Neural cell (in vitro differentiated cells): ENCODE measurements at regions not wholly inside any gene's neighbourhood (a gene's known extent, or its start where the extent isn't known, plus 50 kb on each side); places are given as distances from the start of the nearest gene placed in this dataset.

Experiments used
- H2AFZ ChIP-seq: fragments of 200-600, 300-800 bp; sonication (generic), shearing (Covaris generic); 2 replicates; pipeline ENCODE4 v1.6.0; 2014; ENCODE audit warnings: low read depth, mild to moderate bottlenecking, antibody characterized with exemption, low read length, moderate library complexity
- H3F3A ChIP-seq: fragments of 200-600 bp; shearing (Covaris generic); 2 replicates; pipeline ENCODE4 v1.6.1; 2016; ENCODE audit warnings: mild to moderate bottlenecking, moderate library complexity, mixed read lengths, antibody characterized with exemption, low read length; ENCODE audit not compliant: insufficient read depth, poor library complexity, severe bottlenecking
- H3K27ac ChIP-seq: fragments of 200-600, 300-800 bp; sonication (generic), shearing (Covaris generic); 2 replicates; pipeline ENCODE4 v1.5.1; 2014; ENCODE audit warnings: mild to moderate bottlenecking, low read length, moderate library complexity
- H3K27me3 ChIP-seq: fragments of 300-800, 200-600 bp; sonication (generic), shearing (Covaris generic); 2 replicates; pipeline ENCODE4 v1.6.0; 2014; ENCODE audit warnings: mild to moderate bottlenecking, low read depth, low read length, moderate library complexity; ENCODE audit not compliant: insufficient read depth
- H3K36me3 ChIP-seq: fragments of 300-800, 200-600 bp; sonication (generic), shearing (Covaris generic); 2 replicates; pipeline ENCODE4 v1.5.1; 2014; ENCODE audit warnings: mild to moderate bottlenecking, antibody characterized with exemption, low read length, moderate library complexity; ENCODE audit not compliant: insufficient read depth
- H3K4me2 ChIP-seq: fragments of 300-800, 200-600 bp; sonication (generic), shearing (Covaris generic); 2 replicates; pipeline ENCODE4 v1.6.0; 2014; ENCODE audit warnings: mild to moderate bottlenecking, low read length
- H3K4me3 ChIP-seq: fragments of 300-800, 200-600 bp; sonication (generic), shearing (Covaris generic); 2 replicates; pipeline ENCODE4 v1.5.1; 2014; ENCODE audit warnings: mild to moderate bottlenecking, low read length, moderate library complexity
- H3K79me2 ChIP-seq: fragments of 200-600 bp; shearing (Covaris generic); replicated peaks from 2 replicates; pipeline ENCODE4 v1.6.0; 2014; ENCODE audit warnings: mild to moderate bottlenecking, low read length, moderate library complexity; ENCODE audit not compliant: insufficient read depth
- H3K9ac ChIP-seq: fragments of 300-800, 200-600 bp; sonication (generic), shearing (Covaris generic); 2 replicates; pipeline ENCODE4 v1.6.1; 2016; ENCODE audit warnings: mild to moderate bottlenecking, low read length, mixed read lengths
- H3K9me2 ChIP-seq: fragments of 200-600 bp; shearing (Covaris generic); 2 replicates; pipeline ENCODE4 v1.6.1; 2016; ENCODE audit warnings: mild to moderate bottlenecking, low read length, mixed read lengths; ENCODE audit not compliant: insufficient read depth
- H3K9me3 ChIP-seq: fragments of 200-600, 300-800 bp; sonication (generic), shearing (Covaris generic); 2 replicates; pipeline ENCODE4 v1.6.1; 2016; ENCODE audit warnings: mild to moderate bottlenecking, mixed run types, low read length, moderate library complexity, mixed read lengths
- H4K20me1 ChIP-seq: fragments of 200-600 bp; shearing (Covaris generic); 2 replicates; pipeline ENCODE4 v1.6.1; 2016; ENCODE audit warnings: mild to moderate bottlenecking, mixed run types; ENCODE audit not compliant: insufficient read depth
- CTCF ChIP-seq: fragments of 450-650 bp; IDR thresholded peaks from 2 replicates; pipeline ENCODE4 v1.5.1; 2014; ENCODE audit warnings: antibody characterized with exemption, mild to moderate bottlenecking, moderate library complexity; ENCODE audit not compliant: poor library complexity, severe bottlenecking
- EP300 ChIP-seq: fragments of 450-650 bp; conservative IDR thresholded peaks from 2 replicates; pipeline ENCODE4 v1.6.1; 2014; ENCODE audit warnings: antibody characterized with exemption, mild to moderate bottlenecking, moderate library complexity; ENCODE audit not compliant: poor library complexity, severe bottlenecking
- EZH2 ChIP-seq: fragments of 200-600, 300-800 bp; shearing (Covaris generic), sonication (generic); IDR thresholded peaks from 2 replicates; pipeline ENCODE4 v1.6.1; 2014; ENCODE audit warnings: antibody characterized with exemption, low read length, borderline replicate concordance, mild to moderate bottlenecking; ENCODE audit not compliant: insufficient read depth, poor library complexity, severe bottlenecking
- MXI1 ChIP-seq: fragments of 450-650 bp; conservative IDR thresholded peaks from 2 replicates; pipeline ENCODE4 v1.6.1; 2014; ENCODE audit warnings: antibody characterized with exemption, mild to moderate bottlenecking; ENCODE audit not compliant: poor library complexity, severe bottlenecking
- POLR2AphosphoS5 ChIP-seq: IDR thresholded peaks from 2 replicates; pipeline ENCODE4 v1.6.1; 2012
- RAD21 ChIP-seq: fragments of 450-650 bp; conservative IDR thresholded peaks from 2 replicates; pipeline ENCODE4 v1.6.1; 2014; ENCODE audit warnings: antibody characterized with exemption, mild to moderate bottlenecking, moderate library complexity
- REST ChIP-seq: IDR thresholded peaks from 2 replicates; pipeline ENCODE4 v1.6.1; 2012; ENCODE audit warnings: borderline replicate concordance
- SMC3 ChIP-seq: fragments of 450-650 bp; conservative IDR thresholded peaks from 2 replicates; pipeline ENCODE4 v1.6.1; 2014; ENCODE audit warnings: antibody characterized with exemption, mild to moderate bottlenecking, moderate library complexity; ENCODE audit not compliant: poor library complexity
- TAF1 ChIP-seq: IDR thresholded peaks from 2 replicates; pipeline ENCODE4 v1.6.1; 2012; ENCODE audit warnings: low read depth

- Histone ChIP-seq H3K9me2 (no peaks in the 10 kb centered on the region), H3K79me2 (no peaks in the 10 kb centered on the region), H3F3A (no peaks in the 10 kb centered on the region), H3K4me2 (no peak overlapping the region), H3K9me3 (no peaks in the 10 kb centered on the region), H3K36me3 (no peaks in the 10 kb centered on the region), H3K9ac (no peak overlapping the region), H3K4me3 (no peak overlapping the region), H2AFZ (no peak overlapping the region), H4K20me1 (no peaks in the 10 kb centered on the region), H3K27ac (no peak overlapping the region), H3K27me3 (no peaks in the 10 kb centered on the region)
- no peak for TF ChIP-seq POLR2AphosphoS5
- TF ChIP-seq CTCF: no peak
- TF ChIP-seq EP300: no peak
- no peak for TF ChIP-seq MXI1
- TF ChIP-seq SMC3: no peak
These were observed 120.1 kb upstream of the CCDC28A start for GRCh38 chr6:138653435-138653834.

GRCh38 chr6:138654715-138655634 is 118.6 kb upstream of the CCDC28A start:
- no peak for TF ChIP-seq REST
- no peak for TF ChIP-seq TAF1
- TF ChIP-seq RAD21: no peak
- Histone ChIP-seq H3K9ac (no peak overlapping the region), H3K4me3 (no peak overlapping the region), H3K27ac (no peak overlapping the region), H3F3A (no peaks in the 10 kb centered on the region), H3K27me3 (no peaks in the 10 kb centered on the region), H3K9me3 (no peaks in the 10 kb centered on the region), H4K20me1 (no peaks in the 10 kb centered on the region), H2AFZ (no peak overlapping the region), H3K9me2 (no peaks in the 10 kb centered on the region), H3K4me2 (no peak overlapping the region), H3K36me3 (no peaks in the 10 kb centered on the region), H3K79me2 (no peaks in the 10 kb centered on the region)

- H3K4me2 ChIP-seq: no peak overlapping the region
- no peaks in the 10 kb centered on the region for H4K20me1 ChIP-seq
- H3K36me3 ChIP-seq: no peaks in the 10 kb centered on the region
- H3K27ac ChIP-seq: no peak overlapping the region
- no peak overlapping the region for H2AFZ ChIP-seq
- H3K4me3 ChIP-seq: no peak overlapping the region
- no peaks in the 10 kb centered on the region for H3K9me2 ChIP-seq
- no peaks in the 10 kb centered on the region for H3K27me3 ChIP-seq
- no peak overlapping the region for H3K9ac ChIP-seq
- H3F3A ChIP-seq: no peaks in the 10 kb centered on the region
- TF ChIP-seq REST: no peak
- TF ChIP-seq EZH2: no peak
- no peak for TF ChIP-seq RAD21
- no peak for TF ChIP-seq SMC3
- TF ChIP-seq TAF1: no peak
- TF ChIP-seq CTCF: no peak
- no peak for TF ChIP-seq EP300
- no peak for TF ChIP-seq MXI1
- no peaks in the 10 kb centered on the region for H3K79me2 ChIP-seq
- no peaks in the 10 kb centered on the region for H3K9me3 ChIP-seq
These were observed 117.7 kb upstream of the CCDC28A start for GRCh38 chr6:138655828-138656227.
